ENCODE measurements at regions not wholly inside any gene's neighbourhood (a gene's known extent, or its start where the extent isn't known, plus 50 kb on each side); places are given as distances from the start of the nearest gene placed in this dataset.
"Not testable (repeated sequence)": the region's sequence is repeated elsewhere in the genome, so short reads cannot be mapped to it uniquely, and the experiment has no call there.

- DNase-seq (ENCODE audit: extremely low read depth in 1 of 2, low read depth in 1 of 2): no peak
Measured at GRCh38 chr4:111020961-111021360, 398.1 kb upstream of the PITX2 start.

DNA sequence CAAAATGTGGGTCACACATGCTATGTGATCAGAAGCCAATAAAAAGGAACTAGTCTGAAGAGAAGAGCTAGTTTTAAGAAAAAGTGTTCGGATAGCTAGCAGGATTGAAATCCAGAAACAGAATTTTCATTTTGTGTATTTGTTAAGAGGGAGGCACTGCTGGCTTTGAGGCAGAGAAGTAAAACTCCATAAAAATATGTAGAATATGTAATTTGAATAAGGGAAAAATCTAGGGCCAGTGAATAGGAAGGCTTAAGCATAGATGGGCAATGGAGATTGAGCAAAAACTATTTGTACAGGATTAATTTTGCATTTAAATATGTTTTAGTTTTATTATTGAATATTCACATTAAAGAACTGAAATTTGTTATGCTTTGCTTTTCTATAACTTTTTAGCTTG is 399.9 kb upstream of the PITX2 start:
- no peak for DNase-seq (ENCODE audit: extremely low read depth in 1 of 2, low read depth in 1 of 2)

DNA sequence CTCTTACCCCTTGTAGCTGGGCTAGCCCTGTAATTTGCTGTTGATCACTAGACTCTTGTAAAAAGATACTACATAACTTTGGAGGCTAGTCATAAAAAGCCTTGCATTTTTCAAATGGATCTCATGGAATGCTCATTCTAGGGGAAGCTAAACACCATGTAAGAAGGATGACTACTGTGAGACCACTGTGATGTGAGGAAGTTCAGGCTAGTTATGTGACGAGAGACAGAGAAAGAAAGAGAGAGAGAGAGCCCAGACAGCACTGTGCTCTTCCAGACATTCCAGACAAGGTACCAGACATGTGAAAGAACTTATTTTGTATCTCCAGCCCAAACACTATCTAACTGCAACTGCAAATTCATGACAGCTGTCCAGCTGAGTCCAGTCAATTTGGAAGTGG is 404.6 kb upstream of the PITX2 start:
- no peak for DNase-seq (ENCODE audit: extremely low read depth in 1 of 2, low read depth in 1 of 2)

- no peak for DNase-seq (ENCODE audit: extremely low read depth in 1 of 2, low read depth in 1 of 2)
Measured at GRCh38 chr4:111028795-111029194, 405.9 kb upstream of the PITX2 start.

- no peak for DNase-seq (ENCODE audit: extremely low read depth in 1 of 2, low read depth in 1 of 2)
Measured at GRCh38 chr4:111031001-111031579, 408.2 kb upstream of the PITX2 start.

DNA sequence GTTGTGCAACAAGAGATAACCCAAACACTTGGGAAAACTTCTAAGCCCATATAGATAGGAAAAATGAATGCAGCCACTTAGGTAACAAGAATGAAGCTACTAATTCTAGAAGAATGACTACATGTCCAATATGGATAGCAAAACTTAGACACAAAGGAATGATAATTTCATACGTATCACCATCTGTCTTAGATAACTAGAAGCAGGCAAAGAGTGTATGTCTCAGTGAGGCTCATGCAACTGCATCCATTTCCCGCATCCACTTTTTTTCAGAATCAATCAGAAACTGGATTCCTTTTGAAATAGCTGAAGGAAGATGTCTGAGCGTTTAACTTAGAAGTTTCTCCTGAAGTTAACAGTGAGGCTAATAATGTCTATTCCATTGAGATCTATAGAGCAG is 408.7 kb upstream of the PITX2 start:
- no peak for DNase-seq (ENCODE audit: extremely low read depth in 1 of 2, low read depth in 1 of 2)

DNA sequence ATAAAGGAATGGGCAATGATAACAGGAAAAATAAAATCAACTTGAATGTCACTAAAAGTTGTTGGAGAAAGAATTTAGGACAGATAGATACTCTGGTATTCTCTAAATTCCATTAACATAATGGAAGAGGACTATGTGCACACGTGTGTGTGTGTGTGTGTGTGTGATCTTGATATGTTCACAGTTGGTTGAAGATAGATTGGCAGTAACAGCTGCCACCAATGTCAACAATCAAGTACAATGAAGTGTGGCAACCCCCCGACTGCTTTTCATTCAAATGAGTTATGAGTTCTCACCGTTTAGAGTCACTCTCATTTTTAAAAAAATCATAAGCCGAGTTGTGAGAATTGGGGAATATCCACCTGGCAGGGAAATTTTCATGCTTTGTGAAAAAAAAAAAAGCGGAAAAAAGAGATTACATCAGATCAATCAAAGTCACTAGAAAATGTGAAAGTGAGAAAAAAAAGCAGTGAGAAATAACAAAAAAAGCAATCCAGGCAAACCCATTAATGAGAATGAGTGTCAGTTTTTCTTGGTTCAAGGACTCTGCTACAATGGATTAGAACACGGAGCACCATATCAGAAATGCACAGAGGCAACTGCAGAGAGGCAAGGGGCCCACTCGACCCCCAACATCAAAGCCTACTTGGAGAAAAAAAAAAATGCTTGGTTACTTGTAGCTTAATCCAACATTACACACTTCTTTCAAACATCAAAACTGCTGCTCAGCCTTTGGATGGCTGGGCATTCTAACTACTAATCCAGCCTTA is 414.9 kb upstream of the PITX2 start:
- DNase-seq (ENCODE audit: extremely low read depth in 1 of 2, low read depth in 1 of 2): no peak

DNA sequence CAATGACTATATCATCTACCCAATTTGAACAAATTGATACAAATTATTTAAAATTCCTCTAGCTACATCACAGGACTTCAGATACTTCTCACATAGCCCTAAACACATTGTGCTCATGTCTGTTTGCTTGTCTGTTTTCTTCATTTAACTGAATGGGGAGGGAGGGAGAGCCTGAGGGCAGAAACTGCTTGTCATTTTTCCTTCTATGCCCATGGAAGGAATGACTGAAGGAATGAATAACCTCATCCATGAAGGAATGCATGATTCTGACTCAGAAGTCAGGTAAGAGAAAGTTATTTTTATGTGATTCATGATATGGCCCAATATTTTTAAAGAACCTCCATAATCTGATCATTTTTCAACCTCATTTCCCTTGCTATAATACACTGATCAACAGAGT is 418.0 kb upstream of the PITX2 start:
- DNase-seq (ENCODE audit: extremely low read depth in 1 of 2, low read depth in 1 of 2): no peak

DNA sequence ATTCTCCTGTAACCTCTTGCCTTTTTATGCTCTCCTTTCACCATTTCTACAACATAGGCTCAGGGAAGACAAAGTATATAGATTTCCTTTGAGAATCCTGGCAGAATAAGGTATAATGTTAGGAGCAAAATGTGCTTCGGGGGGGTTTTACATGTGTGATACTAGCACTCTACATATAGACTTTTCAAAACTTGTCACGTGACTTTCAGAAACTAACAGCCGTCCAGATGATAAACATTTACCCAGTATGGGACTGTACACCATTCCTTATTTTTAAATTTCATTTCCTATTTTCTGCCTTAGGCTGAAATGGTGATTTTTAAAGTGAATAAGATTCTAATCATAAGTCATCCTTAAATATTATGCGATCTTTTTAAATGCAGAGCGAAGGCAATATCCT is 420.4 kb upstream of the PITX2 start:
- no peak for DNase-seq (ENCODE audit: extremely low read depth in 1 of 2, low read depth in 1 of 2)

GRCh38 chr4:111045992-111046391 is 423.1 kb upstream of the PITX2 start:
- DNase-seq (ENCODE audit: extremely low read depth in 1 of 2, low read depth in 1 of 2): no peak

- DNase-seq (ENCODE audit: extremely low read depth in 1 of 2, low read depth in 1 of 2): no peak
Measured at GRCh38 chr4:111046811-111047210, 423.9 kb upstream of the PITX2 start.

- no peak for DNase-seq (ENCODE audit: extremely low read depth in 1 of 2, low read depth in 1 of 2)
Measured at GRCh38 chr4:111048316-111048715, 425.4 kb upstream of the PITX2 start.

DNA sequence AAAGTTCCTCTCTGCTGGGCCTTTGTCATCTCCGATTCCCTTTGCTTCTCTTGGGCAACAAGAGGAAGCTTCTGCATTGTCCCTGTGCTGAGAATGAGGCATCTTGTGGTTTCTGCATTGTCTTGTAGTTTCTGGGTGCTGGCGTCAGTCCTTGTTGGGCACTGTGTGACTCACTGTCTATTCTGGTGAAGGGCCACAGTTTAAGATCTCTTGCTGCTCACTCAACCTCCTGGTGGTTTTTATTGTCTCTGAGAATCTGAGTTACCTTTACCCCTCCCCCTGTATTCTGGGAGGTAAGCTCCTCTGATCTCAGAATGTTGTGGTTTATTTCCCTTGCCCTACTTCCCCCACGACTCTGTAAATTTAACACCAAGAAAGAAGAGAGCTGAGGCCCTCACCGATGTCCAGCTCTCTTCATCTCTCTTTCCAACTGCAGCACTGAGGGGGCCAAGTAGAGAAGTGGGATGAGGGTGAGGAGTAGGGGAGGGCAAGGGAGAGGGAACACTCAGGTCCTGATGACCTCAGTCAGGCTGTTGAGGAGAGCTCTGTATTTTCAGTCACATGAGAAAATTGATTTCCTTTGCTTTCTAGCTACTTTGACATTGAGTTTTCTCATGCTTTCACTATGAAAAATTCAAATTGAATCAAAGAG is 441.6 kb upstream of the PITX2 start:
- no peak for DNase-seq (ENCODE audit: extremely low read depth in 1 of 2, low read depth in 1 of 2)

DNA sequence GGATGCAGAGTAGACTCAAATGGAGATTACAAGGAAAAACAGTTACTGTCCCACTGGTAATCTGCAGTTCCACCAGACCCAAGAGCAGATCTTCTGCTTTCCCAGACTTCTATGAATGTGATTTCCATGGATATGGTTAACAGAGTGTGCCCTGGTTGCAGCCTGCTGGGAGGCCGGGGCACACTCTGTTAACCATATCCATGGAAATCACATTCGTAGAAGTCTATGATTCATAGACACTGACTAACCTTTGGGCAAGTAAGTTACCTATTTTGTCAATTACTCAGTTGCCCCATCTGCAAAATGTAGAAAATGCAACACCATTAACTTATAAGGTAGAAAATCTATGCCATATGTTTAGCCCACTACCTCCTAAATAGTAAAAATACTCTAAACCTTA is 443.1 kb upstream of the PITX2 start:
- DNase-seq (ENCODE audit: extremely low read depth in 1 of 2, low read depth in 1 of 2): no peak

DNA sequence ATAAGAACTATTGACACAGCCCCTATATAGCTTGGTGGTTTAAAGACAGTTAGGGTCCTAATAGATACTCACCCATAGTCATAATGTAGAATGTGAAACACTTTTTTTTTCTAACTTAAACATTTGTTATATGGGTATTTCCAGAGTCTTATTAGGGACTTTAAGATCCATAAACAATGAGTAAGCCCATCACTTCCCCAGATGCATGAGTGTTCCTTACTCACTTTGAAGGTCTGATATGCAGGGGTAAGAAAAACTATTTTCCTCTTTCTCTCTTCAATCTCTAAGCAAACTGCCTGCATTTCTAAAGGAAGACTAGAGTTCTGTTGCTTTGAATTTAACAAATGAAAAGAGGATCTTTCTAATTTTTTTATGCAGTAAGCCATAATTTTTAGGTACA is 443.6 kb upstream of the PITX2 start:
- DNase-seq (ENCODE audit: extremely low read depth in 1 of 2, low read depth in 1 of 2): no peak

DNA sequence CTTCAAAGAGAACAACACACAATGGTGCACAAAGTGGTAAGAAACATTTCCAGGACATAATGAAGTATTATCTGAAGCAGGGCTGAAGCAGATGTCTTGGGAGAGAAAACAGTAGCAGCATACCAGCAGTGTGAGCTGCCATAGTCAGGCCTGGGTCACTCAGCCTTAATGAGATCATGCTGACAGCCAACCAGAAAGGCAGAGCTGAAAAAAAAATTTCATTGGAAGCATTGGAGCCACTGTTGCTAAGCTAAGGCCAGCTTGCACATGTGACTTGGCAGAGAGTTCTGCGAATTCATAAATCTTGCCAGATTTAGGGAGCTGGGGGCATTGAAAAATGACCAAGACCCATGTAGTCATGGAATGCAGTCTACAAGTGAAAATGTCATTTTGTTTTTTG is 444.0 kb upstream of the PITX2 start:
- DNase-seq (ENCODE audit: extremely low read depth in 1 of 2, low read depth in 1 of 2): no peak

DNA sequence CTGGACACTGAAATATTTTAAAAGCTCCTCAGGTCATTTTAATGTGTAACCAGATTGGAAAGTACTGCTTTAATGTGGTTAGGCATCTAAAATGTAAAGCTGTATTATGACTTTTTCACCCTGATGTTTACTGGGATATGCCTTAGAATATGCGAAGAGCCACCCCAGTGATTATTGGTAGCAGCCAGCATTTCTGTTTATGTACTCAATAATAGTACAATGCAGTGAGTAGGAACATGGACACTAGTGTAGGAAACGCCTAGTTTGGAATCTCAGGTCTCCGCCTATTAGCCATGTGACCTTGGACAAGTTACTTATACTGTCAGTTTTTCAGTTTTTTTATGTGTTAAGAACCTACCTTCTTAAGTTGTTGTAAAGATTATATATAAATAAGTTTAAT is 446.0 kb upstream of the PITX2 start:
- DNase-seq (ENCODE audit: extremely low read depth in 1 of 2, low read depth in 1 of 2): no peak

DNA sequence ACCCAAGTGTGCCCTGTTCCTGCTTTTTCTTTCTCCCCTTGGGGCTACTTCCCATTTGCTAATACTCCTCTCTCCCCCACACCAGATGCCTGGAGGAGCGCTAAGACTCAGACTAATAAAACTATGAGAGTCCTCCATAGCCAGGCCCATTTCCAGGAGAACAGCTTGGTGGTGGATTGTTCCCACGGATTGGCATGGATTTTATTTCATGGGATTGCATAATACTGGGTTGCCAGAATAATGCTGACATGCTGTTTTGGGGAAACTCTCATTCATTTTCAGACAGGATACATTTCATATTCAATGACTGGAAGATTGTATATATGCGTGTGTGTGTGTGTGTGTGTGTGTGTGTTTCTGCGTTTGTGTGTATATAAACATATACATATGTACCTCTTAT is 447.5 kb upstream of the PITX2 start:
- no peak for DNase-seq (ENCODE audit: extremely low read depth in 1 of 2, low read depth in 1 of 2)

DNA sequence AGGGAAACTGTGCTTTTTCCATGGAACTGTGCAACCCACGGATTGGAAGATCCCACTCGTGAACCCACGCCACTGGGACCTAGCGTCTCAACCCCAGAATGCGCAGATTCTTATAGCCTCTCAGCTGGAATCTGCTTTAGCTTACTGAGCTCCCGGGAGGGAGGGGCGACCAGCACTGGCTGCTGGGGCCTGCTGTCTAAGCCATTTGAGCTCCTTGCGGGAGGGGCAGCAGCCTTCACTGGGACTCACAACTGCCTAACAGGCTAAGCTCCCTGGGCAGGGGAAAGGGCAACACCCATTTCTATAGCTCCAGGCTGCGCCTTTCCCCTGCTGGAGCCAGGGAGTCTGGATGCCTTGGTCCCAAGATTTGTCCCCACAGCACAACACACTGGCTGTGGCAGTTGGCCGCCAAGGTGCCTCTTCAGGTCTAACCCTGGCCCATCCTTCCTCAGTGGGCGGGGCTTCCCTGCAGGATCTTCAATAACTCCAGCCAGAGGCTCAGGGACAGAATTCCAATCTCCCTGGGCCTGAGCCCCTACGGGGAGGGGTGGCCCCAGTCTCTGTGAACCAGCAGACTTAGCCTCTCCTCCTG is 451.7 kb upstream of the PITX2 start:
- no peak for DNase-seq (ENCODE audit: extremely low read depth in 1 of 2, low read depth in 1 of 2)

- DNase-seq (ENCODE audit: extremely low read depth in 1 of 2, low read depth in 1 of 2): not testable (repeated sequence)
Measured at GRCh38 chr4:111076299-111076698, 453.4 kb upstream of the PITX2 start.

GRCh38 chr4:111108153-111108552 is 485.3 kb upstream of the PITX2 start:
- DNase-seq (ENCODE audit: extremely low read depth in 1 of 2, low read depth in 1 of 2): no peak

GRCh38 chr4:111113591-111113990 is 490.7 kb upstream of the PITX2 start:
- no peak for DNase-seq (ENCODE audit: extremely low read depth in 1 of 2, low read depth in 1 of 2)

Data from stimulated activated CD8-positive, alpha-beta memory T cell treated with anti-CD3 and anti-CD28 coated beads, Interleukin-7, amount 100 ng/mL, for 48 hours (primary cell).